ENCODE measurements at regions not wholly inside any gene's neighbourhood (a gene's known extent, or its start where the extent isn't known, plus 50 kb on each side); places are given as distances from the start of the nearest gene placed in this dataset.

GRCh38 chr19:30077851-30078355 is 135.9 kb downstream of the URI1 start:
- no peaks in the 10 kb centered on the region for H3K36me3 ChIP-seq (ENCODE audit: insufficient read depth, low read length)
- no peaks in the 10 kb centered on the region for H3K4me1 ChIP-seq (ENCODE audit: insufficient read depth, low read length)
- no peaks in the 10 kb centered on the region for H3K4me1 Mint-ChIP-seq (ENCODE audit: low read depth)
- H3K4me3 Mint-ChIP-seq: no peak overlapping the region
- ChIA-PET CTCF (no interaction called here), POLR2A (no interaction called here)
- intact Hi-C loops (cut with DNase I, micrococcal nuclease): no loop called here
- no peak for TF ChIP-seq CTCF (IDR thresholded peaks at IDR 0.05)
- no peak overlapping the region for H3K27ac Mint-ChIP-seq
- DNase-seq: peak in 1 of 14 experiments; percentile 21
- H3K36me3 Mint-ChIP-seq (ENCODE audit: low read depth): no peaks in the 10 kb centered on the region
- H3K9me3 ChIP-seq (ENCODE audit: control insufficient read depth in 1 of 2, insufficient read depth in 1 of 2, low read length in 2 of 2): peaks cover 0 to 23% of the 10 kb centered on the region in 2 experiments
- peaks cover 3% of the 10 kb centered on the region for H3K27me3 Mint-ChIP-seq
- peaks cover 0 to 11% of the 10 kb centered on the region in 2 experiments for H3K27me3 ChIP-seq (ENCODE audit: control insufficient read depth in 1 of 2, insufficient read depth in 2 of 2, low read length in 2 of 2)
- ATAC-seq (ENCODE audit: poor library complexity): no peak
- H3K4me3 ChIP-seq (ENCODE audit: low read length): no peak overlapping the region
- H3K9me3 Mint-ChIP-seq: no peaks in the 10 kb centered on the region
- no peak overlapping the region for H3K27ac ChIP-seq (ENCODE audit: low read depth in 1 of 2, low read length in 2 of 2)

- Histone ChIP-seq H3K27me3 (ENCODE audit: control insufficient read depth in 1 of 2, insufficient read depth in 2 of 2, low read length in 2 of 2) (peaks cover 0 to 11% of the 10 kb centered on the region in 2 experiments), H3K4me1 (ENCODE audit: insufficient read depth, low read length) (no peaks in the 10 kb centered on the region), H3K9me3 (ENCODE audit: control insufficient read depth in 1 of 2, insufficient read depth in 1 of 2, low read length in 2 of 2) (peaks cover 0 to 23% of the 10 kb centered on the region in 2 experiments), H3K4me3 (ENCODE audit: low read length) (no peak overlapping the region), H3K36me3 (ENCODE audit: insufficient read depth, low read length) (no peaks in the 10 kb centered on the region), H3K27ac (ENCODE audit: low read depth in 1 of 2, low read length in 2 of 2) (no peak overlapping the region)
- ATAC-seq (ENCODE audit: poor library complexity): no peak
- no peaks in the 10 kb centered on the region for H3K4me1 Mint-ChIP-seq (ENCODE audit: low read depth)
- peak in 1 of 14 experiments; percentile 15 for DNase-seq
- POLR2A ChIA-PET: no interaction called here
- H3K27me3 Mint-ChIP-seq: peaks cover 5% of the 10 kb centered on the region
- no peak overlapping the region for H3K4me3 Mint-ChIP-seq
- no peaks in the 10 kb centered on the region for H3K36me3 Mint-ChIP-seq (ENCODE audit: low read depth)
- intact Hi-C loops (cut with DNase I, micrococcal nuclease): no loop called here
- CTCF ChIA-PET: no interaction called here
- no peak overlapping the region for H3K27ac Mint-ChIP-seq
- no peak for TF ChIP-seq CTCF (IDR thresholded peaks at IDR 0.05)
- no peaks in the 10 kb centered on the region for H3K9me3 Mint-ChIP-seq
These were observed 136.4 kb downstream of the URI1 start for GRCh38 chr19:30078381-30078910.

GRCh38 chr19:30079200-30079599 is 137.2 kb downstream of the URI1 start:
- no peak for ATAC-seq (ENCODE audit: poor library complexity)
- ChIA-PET CTCF (no interaction called here), POLR2A (no interaction called here)
- Histone ChIP-seq H3K36me3 (ENCODE audit: insufficient read depth, low read length) (no peaks in the 10 kb centered on the region), H3K27ac (ENCODE audit: low read depth in 1 of 2, low read length in 2 of 2) (no peak overlapping the region), H3K4me3 (ENCODE audit: low read length) (no peak overlapping the region), H3K27me3 (ENCODE audit: control insufficient read depth in 1 of 2, insufficient read depth in 2 of 2, low read length in 2 of 2) (peaks cover 0 to 11% of the 10 kb centered on the region in 2 experiments), H3K9me3 (ENCODE audit: control insufficient read depth in 1 of 2, insufficient read depth in 1 of 2, low read length in 2 of 2) (peaks cover 0 to 23% of the 10 kb centered on the region in 2 experiments), H3K4me1 (ENCODE audit: insufficient read depth, low read length) (no peaks in the 10 kb centered on the region)
- Mint-ChIP-seq H3K9me3 (no peaks in the 10 kb centered on the region), H3K27ac (no peak overlapping the region), H3K27me3 (peaks cover 5% of the 10 kb centered on the region), H3K4me3 (no peak overlapping the region), H3K4me1 (ENCODE audit: low read depth) (no peaks in the 10 kb centered on the region), H3K36me3 (ENCODE audit: low read depth) (no peaks in the 10 kb centered on the region)
- TF ChIP-seq CTCF (IDR thresholded peaks at IDR 0.05): no peak
- DNase-seq: peak in 1 of 14 experiments; percentile 2
- intact Hi-C loops (cut with DNase I, micrococcal nuclease): no loop called here

Data from CD4-positive, alpha-beta T cell (primary cell).